Keratinocyte (primary cell): ENCODE measurements at regions not wholly inside any gene's neighbourhood (a gene's known extent, or its start where the extent isn't known, plus 50 kb on each side); places are given as distances from the start of the nearest gene placed in this dataset.

Experiments
- CTCF ChIP-seq, 3 experiments: IDR thresholded peaks in 1 of 3; conservative IDR thresholded peaks in 1 of 3; optimal IDR thresholded peaks in 1 of 3; 2 replicates in 2 of 3; 3 replicates in 1 of 3; pipeline versions ENCODE3 to v1.5.1; 2011; ENCODE audit warnings: low read length in 3 of 3, mild to moderate bottlenecking in 3 of 3, moderate library complexity in 2 of 3, control low read depth in 1 of 3, inconsistent platforms in 1 of 3; ENCODE audit not compliant: insufficient read depth in 2 of 3; ENCODE audit errors: extremely low read depth in 1 of 3
- EZH2 ChIP-seq: IDR thresholded peaks from one replicate; pipeline ENCODE4 v1.6.1; 2012; ENCODE audit warnings: inconsistent platforms, mild to moderate bottlenecking, low read length, moderate library complexity

- TF ChIP-seq CTCF (optimal IDR thresholded peaks at IDR 0.05 in 1 of 3, IDR thresholded peaks at IDR 0.05 in 1 of 3, conservative IDR thresholded peaks at IDR 0.05 in 1 of 3; ENCODE audit: extremely low read depth in 1 of 3, insufficient read depth in 2 of 3, low read length in 3 of 3) (no peak), EZH2 (no peak)
Measured at GRCh38 chr3:23084367-23084766, 118.8 kb upstream of the UBE2E2 start.
